ENCODE measurements at regions not wholly inside any gene's neighbourhood (a gene's known extent, or its start where the extent isn't known, plus 50 kb on each side); places are given as distances from the start of the nearest gene placed in this dataset.
"Not testable (repeated sequence)": the region's sequence is repeated elsewhere in the genome, so short reads cannot be mapped to it uniquely, and the experiment has no call there.

GRCh38 chr12:8282181-8282580, 54.8 kb upstream of the FAM90A1 start:
- not testable (repeated sequence) for DNase-seq

DNA sequence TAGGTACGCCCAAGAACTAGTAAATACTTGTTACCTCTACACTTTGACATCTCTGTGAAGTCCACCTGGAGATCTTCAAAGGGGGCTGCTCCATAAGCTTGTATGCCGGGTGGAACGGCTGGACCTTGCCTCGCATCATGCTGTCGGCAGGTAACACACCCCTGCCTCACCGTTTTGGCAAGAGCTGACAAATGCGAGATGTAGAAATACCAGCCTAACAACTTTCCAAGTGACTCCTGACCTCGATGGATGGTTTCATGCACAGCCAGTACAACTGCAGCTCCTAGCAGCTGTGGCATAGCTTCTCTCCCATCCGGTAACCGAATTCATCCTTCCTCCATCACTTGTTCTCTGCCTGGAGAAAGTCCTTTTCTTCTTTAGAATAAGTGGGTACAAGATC, 58.3 kb upstream of the FAM90A1 start:
- not testable (repeated sequence) for DNase-seq

GRCh38 chr12:8291764-8292163, 64.3 kb upstream of the FAM90A1 start:
- not testable (repeated sequence) for DNase-seq

DNA sequence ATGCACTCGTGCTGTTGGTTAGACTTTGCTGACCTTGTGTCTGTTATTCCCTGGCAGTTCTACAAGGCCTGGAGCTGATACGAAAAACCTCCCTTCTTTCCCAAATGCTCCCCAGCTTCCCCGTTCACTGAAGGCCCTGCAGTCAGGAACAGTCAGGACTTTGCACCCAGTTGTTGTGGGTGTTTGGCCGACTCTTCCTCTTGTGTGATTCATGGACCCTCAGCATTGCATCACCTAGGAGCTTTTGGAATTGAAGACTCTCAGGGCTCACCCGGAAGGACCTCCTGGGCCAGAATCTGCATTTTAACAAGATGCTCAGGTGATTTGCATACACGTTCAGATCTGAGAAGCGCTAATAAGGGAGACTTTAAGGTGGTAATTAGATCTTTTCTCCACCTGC, 67.2 kb upstream of the FAM90A1 start:
- not testable (repeated sequence) for DNase-seq

DNA sequence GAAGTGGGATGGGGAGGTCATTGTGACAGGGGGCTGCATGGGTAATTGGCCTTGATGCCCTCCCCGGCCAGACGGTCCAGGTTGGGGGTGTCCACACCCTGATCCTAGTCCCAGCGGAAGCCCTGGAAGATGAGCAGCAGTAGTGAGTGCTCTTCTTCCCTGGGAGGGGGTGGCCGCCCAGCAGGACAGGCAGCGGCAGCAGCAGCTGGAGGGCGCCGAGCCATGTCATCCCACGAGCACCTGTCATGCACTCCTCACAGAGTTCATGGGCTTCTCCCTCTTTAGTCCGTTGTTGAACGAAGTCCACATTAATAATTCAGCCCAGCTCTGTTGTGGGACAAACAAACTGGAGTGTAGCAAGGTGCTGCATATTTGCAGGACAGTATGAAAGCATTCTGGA, 81.2 kb upstream of the FAM90A1 start:
- DNase-seq = not testable (repeated sequence)

- DNase-seq = not testable (repeated sequence)
These were observed 88.6 kb upstream of the FAM90A1 start for GRCh38 chr12:8315997-8316396.

- DNase-seq = not testable (repeated sequence)
These were observed 90.3 kb upstream of the FAM90A1 start for GRCh38 chr12:8317675-8318074.

- DNase-seq = not testable (repeated sequence)
These were observed 92.9 kb upstream of the FAM90A1 start for GRCh38 chr12:8320251-8320730.

DNA sequence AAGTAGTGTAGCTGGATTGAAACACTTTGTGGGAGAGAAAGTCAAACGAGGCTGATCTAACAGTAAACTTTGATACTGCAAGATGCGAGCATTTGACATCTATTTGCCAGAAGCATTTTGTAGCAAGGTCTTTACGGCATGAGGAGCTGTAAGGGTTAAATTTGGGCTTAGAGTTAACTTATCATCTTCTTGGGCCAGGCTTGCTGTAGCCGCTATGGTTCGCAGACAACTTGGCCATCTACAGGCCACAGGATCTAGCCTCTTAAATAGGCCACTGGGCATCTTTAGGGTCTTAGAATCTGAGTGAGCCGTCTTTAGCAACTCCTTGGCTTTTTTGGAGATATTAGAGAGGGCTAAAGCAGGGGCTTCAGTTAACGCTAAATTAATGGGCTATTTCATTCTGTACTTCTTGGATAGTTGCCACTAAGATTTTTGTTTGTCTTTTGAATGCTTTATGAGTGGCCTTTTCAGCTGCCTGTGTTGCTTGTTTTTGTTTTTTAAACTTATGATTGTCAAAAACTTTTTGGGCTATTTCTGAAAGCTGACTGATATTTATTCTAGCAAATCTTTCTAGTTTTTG, 93.5 kb upstream of the FAM90A1 start:
- DNase-seq = not testable (repeated sequence)

GRCh38 chr12:8325145-8325839, 97.9 kb upstream of the FAM90A1 start:
- not testable (repeated sequence) for DNase-seq

DNA sequence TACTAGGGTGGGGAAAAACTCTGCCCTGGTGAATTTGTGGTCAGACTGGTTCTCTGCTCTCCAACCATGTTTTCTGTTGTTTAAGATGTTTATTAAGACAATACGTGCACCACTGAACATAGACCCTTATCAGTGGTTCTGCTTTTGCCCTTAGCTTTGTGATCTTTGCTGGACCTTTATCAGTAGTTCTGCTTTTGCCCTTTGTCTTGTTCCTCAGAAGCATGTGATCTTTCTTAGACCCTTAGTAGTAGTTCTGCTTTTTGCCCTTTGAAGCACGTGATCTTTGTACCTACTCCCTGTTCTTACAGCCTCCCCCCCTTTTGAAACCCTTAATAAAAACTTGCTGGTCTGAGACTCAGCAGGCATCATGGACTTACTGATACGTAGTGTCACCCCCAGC, 101.4 kb upstream of the FAM90A1 start:
- DNase-seq = not testable (repeated sequence)

GRCh38 chr12:8332373-8332772, 105.0 kb upstream of the FAM90A1 start:
- DNase-seq = not testable (repeated sequence)

DNA sequence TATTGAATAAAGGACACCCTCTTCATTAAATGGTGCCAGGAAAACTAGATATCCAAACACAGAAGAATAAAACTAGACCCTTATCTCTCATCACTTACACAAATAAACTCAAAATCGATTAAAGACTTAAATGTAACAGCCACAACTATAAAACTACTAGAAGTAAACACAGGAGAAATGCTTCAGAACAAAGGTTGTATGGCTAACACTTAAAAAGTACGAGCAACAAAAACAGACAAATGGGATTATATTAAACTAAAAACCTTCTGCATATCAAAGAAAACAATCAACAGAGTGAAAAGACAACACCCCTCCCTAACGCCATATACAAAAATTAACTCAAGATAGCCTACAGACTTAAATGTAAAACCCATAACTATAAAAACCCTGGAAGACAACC, 104.7 kb upstream of the CLEC6A start:
- not testable (repeated sequence) for DNase-seq

GRCh38 chr12:8354741-8355140, 101.0 kb upstream of the CLEC6A start:
- not testable (repeated sequence) for DNase-seq

DNA sequence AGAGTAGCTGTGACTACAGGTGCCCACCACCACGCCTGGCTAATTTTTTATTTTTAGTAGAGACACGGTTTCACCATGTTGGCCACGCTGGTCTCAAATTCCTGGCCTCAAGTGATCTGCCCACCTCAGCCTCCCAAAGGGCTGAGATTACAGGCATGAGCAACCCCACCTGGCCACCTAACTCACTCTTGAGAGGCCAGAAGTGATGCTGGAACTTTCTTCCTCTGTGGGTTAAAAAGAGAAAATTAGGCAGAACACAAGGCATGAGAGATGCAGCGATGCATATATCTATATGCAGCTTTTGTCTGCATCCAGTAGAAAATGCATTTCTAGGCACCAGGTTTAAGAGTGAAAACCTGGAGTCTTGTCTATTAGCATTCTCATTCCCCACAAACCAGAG, 100.2 kb upstream of the CLEC6A start:
- DNase-seq = not testable (repeated sequence)

DNA sequence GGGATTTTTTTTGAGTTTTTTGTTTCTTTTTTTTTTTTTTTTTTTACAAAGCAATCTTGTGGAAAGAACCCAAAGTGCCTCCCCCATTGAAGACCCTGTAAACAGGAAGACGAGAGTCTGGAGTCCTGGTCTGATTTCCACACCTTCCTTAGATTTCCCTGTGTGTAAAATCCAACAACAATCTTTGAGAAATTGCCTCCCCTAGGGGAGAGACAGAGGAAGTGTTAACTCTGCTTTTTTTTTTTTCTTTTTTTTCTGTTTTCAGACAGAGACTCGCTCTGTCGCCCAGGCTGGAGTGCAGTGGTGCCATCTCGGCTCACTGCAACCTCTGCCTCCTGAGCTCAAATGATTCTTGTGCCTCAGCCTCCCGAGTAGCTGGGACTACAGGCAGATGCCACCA, 82.0 kb upstream of the CLEC6A start:
- not testable (repeated sequence) for DNase-seq

DNA sequence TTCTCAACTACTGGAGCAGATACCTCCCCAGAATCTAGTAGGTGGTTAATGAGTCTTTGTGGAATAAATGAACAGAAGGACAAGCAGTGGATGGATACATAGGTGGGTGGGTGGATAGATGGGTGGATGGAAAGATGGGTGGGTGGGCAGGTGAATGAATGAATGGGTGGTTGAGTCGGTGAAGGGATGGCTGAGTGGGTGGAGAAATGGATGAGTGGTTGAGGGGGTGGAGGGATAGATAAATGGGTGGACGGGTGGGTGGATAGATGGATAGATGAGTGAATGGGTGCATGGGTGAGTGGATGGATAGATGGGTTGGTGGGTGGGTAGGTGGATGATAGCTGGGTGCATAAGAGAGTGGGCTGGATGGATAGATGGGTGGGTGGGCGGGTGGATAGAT, 80.6 kb upstream of the CLEC6A start:
- DNase-seq = not testable (repeated sequence)

GRCh38 chr12:8377756-8378155, 78.0 kb upstream of the CLEC6A start:
- DNase-seq = not testable (repeated sequence)

DNA sequence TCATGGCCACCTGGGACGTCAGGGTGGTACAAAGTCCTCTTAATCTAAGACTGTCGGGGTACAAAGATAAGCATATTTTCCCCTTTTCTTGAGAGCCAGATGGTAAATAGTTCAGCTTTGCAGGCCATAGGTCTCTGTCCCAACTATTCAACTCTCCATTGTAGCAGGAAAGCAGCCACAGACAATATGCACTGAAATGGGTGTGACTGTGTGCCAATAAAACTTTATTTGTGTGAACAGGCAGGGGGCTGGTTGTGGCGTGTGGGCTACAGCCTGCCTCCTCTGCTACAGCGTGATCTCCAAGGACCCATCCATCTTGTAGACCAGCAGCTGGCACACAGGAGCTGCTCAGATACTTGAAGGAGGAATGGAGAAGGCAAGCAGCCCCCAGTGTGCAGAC, 73.2 kb upstream of the CLEC6A start:
- DNase-seq = not testable (repeated sequence)

DNA sequence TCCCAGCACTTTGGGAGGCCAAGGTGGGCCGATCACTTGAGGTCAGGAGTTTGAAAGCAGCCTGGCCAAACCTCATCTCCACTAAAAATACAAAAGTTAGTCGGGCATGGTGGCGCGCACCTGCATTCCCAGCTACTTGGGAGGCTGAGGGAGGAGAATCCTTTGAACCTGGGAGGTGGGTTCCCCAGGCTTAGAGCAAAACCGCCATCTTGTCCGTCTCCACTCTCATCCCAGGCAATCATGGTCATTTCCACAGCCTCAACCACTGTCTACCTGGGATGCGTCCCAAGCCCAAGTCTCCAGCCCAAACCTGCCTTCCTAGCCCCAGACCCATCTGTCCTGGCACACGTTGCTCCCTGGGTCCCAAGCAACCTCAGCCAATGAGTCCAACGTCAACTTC, 71.1 kb upstream of the CLEC6A start:
- not testable (repeated sequence) for DNase-seq

DNA sequence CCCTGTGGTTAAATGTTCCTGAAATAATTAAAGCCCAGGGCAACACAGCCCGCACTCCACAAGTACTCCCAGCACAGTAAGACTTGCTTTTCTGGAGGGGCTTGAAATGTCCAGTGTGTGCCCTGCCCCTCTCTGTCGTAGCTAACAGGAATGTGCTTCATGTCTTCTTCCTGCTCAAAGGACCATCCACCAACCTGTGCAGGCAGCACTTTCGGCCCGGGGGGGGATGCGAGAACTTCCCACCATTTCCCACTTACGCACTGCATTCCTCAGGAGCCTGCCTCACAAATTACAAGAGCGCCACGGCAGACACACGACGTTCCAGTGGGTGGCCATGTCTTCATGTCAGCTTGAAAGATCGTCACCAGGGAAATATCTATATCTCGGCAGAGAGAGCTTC, 70.3 kb upstream of the CLEC6A start:
- DNase-seq = not testable (repeated sequence)

DNA sequence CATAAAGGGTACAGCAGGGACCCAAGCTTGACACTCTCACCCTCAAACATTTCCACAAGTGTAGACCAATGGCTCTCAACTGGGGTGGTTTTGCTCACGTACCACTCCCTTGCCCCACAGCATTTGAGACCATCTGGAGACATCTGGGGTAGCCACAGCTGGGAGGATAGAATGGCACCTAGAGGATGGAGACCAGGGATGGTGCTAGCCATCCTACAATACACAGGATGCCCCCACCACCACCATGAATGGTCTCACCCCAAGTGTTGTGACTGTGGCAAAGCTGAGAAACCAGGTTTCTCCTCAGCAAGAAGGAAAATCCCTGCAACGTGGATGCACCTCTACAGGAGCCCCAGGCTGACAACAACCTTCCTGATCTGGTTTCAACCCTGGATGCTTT, 69.1 kb upstream of the CLEC6A start:
- not testable (repeated sequence) for DNase-seq

DNA sequence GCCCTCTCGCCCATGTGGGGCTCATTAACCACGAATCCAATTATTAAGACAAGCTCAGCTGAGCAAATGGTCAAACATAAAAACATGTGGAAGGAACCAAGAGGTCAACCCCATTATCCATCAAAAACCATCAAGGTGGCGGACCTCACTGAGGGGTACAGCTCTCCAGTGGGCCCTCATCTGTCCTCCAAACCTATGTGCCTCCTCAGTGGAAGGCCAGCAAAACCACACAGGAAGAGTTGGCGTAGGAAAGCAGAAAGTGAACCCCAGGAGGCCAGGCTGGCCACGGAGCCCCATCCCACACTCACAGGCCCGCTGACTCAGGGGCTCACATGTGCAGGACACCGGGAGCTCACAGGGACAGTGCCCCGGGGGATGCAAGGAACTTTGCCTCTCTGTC, 66.5 kb upstream of the CLEC6A start:
- DNase-seq = not testable (repeated sequence)

DNA sequence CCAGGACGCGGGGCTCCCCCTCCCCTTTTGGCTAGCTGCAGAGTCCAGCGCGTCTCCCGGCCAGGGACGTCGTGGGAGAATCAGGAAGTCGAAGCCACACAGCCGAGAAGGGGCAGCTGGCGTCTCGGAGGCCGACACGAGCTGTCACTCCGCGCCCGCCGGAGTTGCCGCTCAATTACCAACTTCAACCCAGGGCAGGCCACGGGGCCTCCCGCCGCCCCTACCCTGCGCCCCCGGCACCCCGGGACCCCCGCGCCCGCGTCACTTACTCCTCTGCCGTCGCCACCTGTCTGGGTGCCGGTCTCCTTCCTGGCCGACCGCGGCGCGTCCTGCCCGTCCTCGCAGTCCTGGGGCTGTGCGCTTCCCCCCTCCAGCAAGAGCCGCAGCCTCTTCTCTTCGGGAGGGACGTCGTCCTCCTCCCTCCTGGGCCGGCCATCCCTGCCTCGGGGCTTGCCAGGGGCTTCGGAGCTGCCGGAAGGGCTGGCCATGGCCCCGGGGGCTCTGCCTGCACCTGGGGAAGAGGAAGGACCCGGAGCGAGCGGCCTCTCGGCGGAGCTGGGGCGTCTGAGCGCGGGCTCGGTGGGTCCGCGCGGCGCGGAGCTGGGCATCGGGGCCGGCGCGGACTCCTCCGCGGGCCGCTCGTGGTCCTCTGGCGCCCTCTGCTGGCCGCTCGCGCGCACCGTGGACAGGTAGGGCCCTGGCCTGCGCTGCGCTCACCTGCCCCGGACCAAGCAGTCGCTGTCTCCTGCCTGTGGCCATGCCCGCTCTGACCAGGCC, 65.6 kb upstream of the CLEC6A start:
- DNase-seq = peak in 1 of 2 experiments; percentile 27
